Body of pancreas (tissue), 4 donors: ENCODE measurements at regions not wholly inside any gene's neighbourhood (a gene's known extent, or its start where the extent isn't known, plus 50 kb on each side); places are given as distances from the start of the nearest gene placed in this dataset.
A peak's percentile ranks its signal among the peaks of the same experiment; 100 is the strongest.

Source experiments
- ATAC-seq: fragments of 150-250 bp; one replicate; pipeline ENCODE4 v1.9.1; 2016
- DNase-seq, 4 donors: peaks; one replicate each; pipeline ENCODE4 v3.0.0-alpha.2; 2019
- H3K27ac ChIP-seq, 4 donors: fragments of 200-600 bp; sonication (generic); 1 replicate in 3 of 4; 2 replicates in 1 of 4; pipeline versions ENCODE4 v1.5.1 to v1.6.1; 2016 to 2019; ENCODE audit warnings: mild to moderate bottlenecking in 1 of 4, mixed read lengths in 1 of 4, moderate library complexity in 1 of 4
- H3K27me3 ChIP-seq, 2 donors: fragments of 200-600 bp; sonication (generic); one replicate each; pipeline ENCODE4 v1.6.0; 2016; ENCODE audit warnings: mild to moderate bottlenecking in 1 of 2
- H3K36me3 ChIP-seq, 2 donors: fragments of 200-600 bp; sonication (generic); replicated peaks in 1 of 2; 2 replicates each; pipeline ENCODE4 v1.5.1; 2016; ENCODE audit warnings: low read depth in 2 of 2; ENCODE audit not compliant: insufficient read depth in 1 of 2
- H3K4me1 ChIP-seq: fragments of 200-600 bp; sonication (generic); one replicate; pipeline ENCODE4 v1.6.0; 2016
- H3K4me3 ChIP-seq, 2 donors: fragments of 200-600 bp; sonication (generic); 1 replicate in 1 of 2; 2 replicates in 1 of 2; pipeline ENCODE4 v1.5.1; 2016 to 2019
- H3K9me3 ChIP-seq, 3 donors: fragments of 200-600 bp; sonication (generic); 1 replicate in 2 of 3; 2 replicates in 1 of 3; pipeline ENCODE4 v1.5.1; 2016
- CTCF ChIP-seq, 7 experiments: fragments of 450-650 bp in 4 of 7; fragments of 200-600 bp in 3 of 7; sonication (generic) in 3 of 7; IDR thresholded peaks; one replicate each; pipeline ENCODE4 v1.5.1; 2016 to 2019; ENCODE audit warnings: antibody characterized with exemption in 7 of 7
- POLR2A ChIP-seq, 3 donors: fragments of 450-650 bp; IDR thresholded peaks; one replicate each; pipeline ENCODE4 v1.6.1; 2016; ENCODE audit warnings: antibody characterized with exemption in 3 of 3, mild to moderate bottlenecking in 2 of 3
- WGBS, 2 donors: methylation state at CpG; one replicate each; pipeline ENCODE4 v1.1.5; 2017; 5-methylcytosine and 5-hydroxymethylcytosine counted together
- intact Hi-C: fragments of 100-400 bp; cut with DNase I; formaldehyde crosslinking; loops from one replicate; pipeline ENCODE4 v1.15.1; 2023

GRCh38 chr4:44927399-44928380 is 201.3 kb upstream of the GNPDA2 start:
- ATAC-seq (peak; percentile 47), DNase-seq (no peak)
- intact Hi-C loops, result no loop called here
- Histone ChIP-seq H3K36me3 (no peaks in the 10 kb centered on the region), H3K9me3 (no peaks in the 10 kb centered on the region), H3K27ac (no peak overlapping the region), H3K4me1 (peaks cover 14% of the 10 kb centered on the region), H3K27me3 (no peaks in the 10 kb centered on the region), H3K4me3 (no peak overlapping the region)
- 44 to 51% methylated on average over 4 of the region's 4 CpGs for WGBS, 2 donors
- TF ChIP-seq POLR2A (IDR thresholded peaks at IDR 0.05), result no peak
- peak; percentile 18 to 75 (median 49) for TF ChIP-seq CTCF (IDR thresholded peaks at IDR 0.05)

- no peak for TF ChIP-seq POLR2A (IDR thresholded peaks at IDR 0.05)
- TF ChIP-seq CTCF (IDR thresholded peaks at IDR 0.05), result no peak
- Histone ChIP-seq H3K36me3 (no peaks in the 10 kb centered on the region), H3K9me3 (no peaks in the 10 kb centered on the region), H3K27me3 (no peaks in the 10 kb centered on the region), H3K4me3 (no peak overlapping the region), H3K4me1 (peaks cover 4% of the 10 kb centered on the region), H3K27ac (no peak overlapping the region)
- no peak for DNase-seq
- 22 to 23% methylated on average over 3 of the region's 3 CpGs for WGBS, 2 donors
- intact Hi-C loops, result no loop called here
- no peak for ATAC-seq
Observed at GRCh38 chr4:44916411-44916810, 190.1 kb upstream of the GNPDA2 start.

GRCh38 chr4:44914748-44915147 is 188.4 kb upstream of the GNPDA2 start:
- 59 to 80% methylated on average over 2 of the region's 2 CpGs for WGBS, 2 donors
- DNase-seq, result no peak
- intact Hi-C loops, result no loop called here
- no peak overlapping the region for H3K4me3 ChIP-seq
- H3K27ac ChIP-seq, result no peak overlapping the region
- H3K4me1 ChIP-seq, result peaks cover 4% of the 10 kb centered on the region
- no peaks in the 10 kb centered on the region for H3K36me3 ChIP-seq
- H3K27me3 ChIP-seq, result no peaks in the 10 kb centered on the region
- TF ChIP-seq CTCF (IDR thresholded peaks at IDR 0.05), result no peak
- TF ChIP-seq POLR2A (IDR thresholded peaks at IDR 0.05), result no peak
- no peak for ATAC-seq
- no peaks in the 10 kb centered on the region for H3K9me3 ChIP-seq

- Histone ChIP-seq H3K36me3 (no peaks in the 10 kb centered on the region), H3K9me3 (no peaks in the 10 kb centered on the region), H3K27ac (no peak overlapping the region), H3K27me3 (no peaks in the 10 kb centered on the region), H3K4me1 (peaks cover 4% of the 10 kb centered on the region), H3K4me3 (no peak overlapping the region)
- WGBS, 2 donors, result 73 to 81% methylated on average over 1 of the region's 1 CpG
- ATAC-seq (no peak), DNase-seq (no peak)
- TF ChIP-seq CTCF (IDR thresholded peaks at IDR 0.05) (no peak), POLR2A (IDR thresholded peaks at IDR 0.05) (no peak)
- intact Hi-C loops, result no loop called here
Observed at GRCh38 chr4:44914223-44914622, 187.9 kb upstream of the GNPDA2 start.
